GM21381 (cell line): ENCODE measurements at regions not wholly inside any gene's neighbourhood (a gene's known extent, or its start where the extent isn't known, plus 50 kb on each side); places are given as distances from the start of the nearest gene placed in this dataset.
"Not testable (repeated sequence)": the region's sequence is repeated elsewhere in the genome, so short reads cannot be mapped to it uniquely, and the experiment has no call there.

Experiments
- ATAC-seq: cut with Tn5 transposase; IDR thresholded peaks from one replicate; pipeline ENCODE4 v1.9.1; 2021; ENCODE audit warnings: mild to moderate bottlenecking, moderate library complexity; ENCODE audit not compliant: unreplicated experiment

- not testable (repeated sequence) for ATAC-seq
These were observed 133.7 kb upstream of the ANK3 start for GRCh38 chr10:60523371-60523770.

- no peak for ATAC-seq
These were observed 132.9 kb upstream of the ANK3 start for GRCh38 chr10:60522617-60523016.

GRCh38 chr10:60521974-60522405 lies 132.3 kb upstream of the ANK3 start:
- ATAC-seq: no peak

GRCh38 chr10:60518745-60519144 lies 129.1 kb upstream of the ANK3 start:
- no peak for ATAC-seq

- no peak for ATAC-seq
These were observed 128.1 kb upstream of the ANK3 start for GRCh38 chr10:60517805-60518204.

- no peak for ATAC-seq
These were observed 123.6 kb upstream of the ANK3 start for GRCh38 chr10:60513281-60513680.

- ATAC-seq: no peak
These were observed 122.0 kb upstream of the ANK3 start for GRCh38 chr10:60511477-60512229.

- ATAC-seq: no peak
These were observed 119.2 kb upstream of the ANK3 start for GRCh38 chr10:60508831-60509230.

- ATAC-seq: no peak
These were observed 118.4 kb upstream of the ANK3 start for GRCh38 chr10:60508037-60508436.

GRCh38 chr10:60502621-60503020 lies 112.9 kb upstream of the ANK3 start:
- no peak for ATAC-seq

- no peak for ATAC-seq
These were observed 109.3 kb upstream of the ANK3 start for GRCh38 chr10:60498985-60499384.

GRCh38 chr10:60497364-60497763 lies 107.7 kb upstream of the ANK3 start:
- ATAC-seq: no peak

GRCh38 chr10:60496181-60496580 lies 106.5 kb upstream of the ANK3 start:
- ATAC-seq: no peak

- no peak for ATAC-seq
These were observed 105.8 kb upstream of the ANK3 start for GRCh38 chr10:60495338-60496055.

- ATAC-seq: no peak
These were observed 105.1 kb upstream of the ANK3 start for GRCh38 chr10:60494774-60495173.

GRCh38 chr10:60491162-60491561 lies 101.5 kb upstream of the ANK3 start:
- ATAC-seq: no peak

- ATAC-seq: no peak
These were observed 100.3 kb upstream of the ANK3 start for GRCh38 chr10:60490013-60490412.

- ATAC-seq: no peak
These were observed 98.5 kb upstream of the ANK3 start for GRCh38 chr10:60488111-60488669.

GRCh38 chr10:60487543-60487942 lies 97.9 kb upstream of the ANK3 start:
- no peak for ATAC-seq

GRCh38 chr10:60485025-60485424 lies 95.3 kb upstream of the ANK3 start:
- ATAC-seq: no peak

GRCh38 chr10:60480865-60481563 lies 91.3 kb upstream of the ANK3 start:
- no peak for ATAC-seq
